Hepatocyte (in vitro differentiated cells): ENCODE measurements at regions not wholly inside any gene's neighbourhood (a gene's known extent, or its start where the extent isn't known, plus 50 kb on each side); places are given as distances from the start of the nearest gene placed in this dataset.

ENCODE experiments used
- DNase-seq: peaks from one replicate; pipeline ENCODE4 v3.0.0-alpha.2; 2016; ENCODE audit warnings: low spot score
- H2AFZ ChIP-seq: fragments of 200-600 bp; sonication (generic); 2 replicates; pipeline ENCODE4 v1.6.0; 2016; ENCODE audit warnings: antibody characterized with exemption, mild to moderate bottlenecking
- H3K27ac ChIP-seq: fragments of 200-600 bp; sonication (generic); 2 replicates; pipeline ENCODE4 v1.5.1; 2016; ENCODE audit warnings: mild to moderate bottlenecking
- H3K27me3 ChIP-seq: fragments of 200-600 bp; sonication (generic); 2 replicates; pipeline ENCODE4 v1.6.1; 2016
- H3K36me3 ChIP-seq: fragments of 200-600 bp; sonication (generic); replicated peaks from 2 replicates; pipeline ENCODE4 v1.5.1; 2016; ENCODE audit warnings: low read depth; ENCODE audit not compliant: insufficient read depth
- H3K4me1 ChIP-seq: fragments of 200-600 bp; sonication (generic); 2 replicates; pipeline ENCODE4 v1.5.1; 2016; ENCODE audit warnings: mild to moderate bottlenecking, moderate library complexity; ENCODE audit not compliant: insufficient read depth
- H3K4me2 ChIP-seq: fragments of 200-600 bp; sonication (generic); 2 replicates; pipeline ENCODE4 v1.6.0; 2016
- H3K4me3 ChIP-seq: fragments of 200-600 bp; sonication (generic); 2 replicates; pipeline ENCODE4 v1.5.1; 2016; ENCODE audit warnings: mild to moderate bottlenecking
- H3K79me2 ChIP-seq: fragments of 200-600 bp; sonication (generic); 2 replicates; pipeline ENCODE4 v1.6.0; 2017; ENCODE audit warnings: mild to moderate bottlenecking
- H3K9me2 ChIP-seq: fragments of 200-600 bp; sonication (generic); replicated peaks from 2 replicates; pipeline ENCODE4 v1.6.0; 2017; ENCODE audit warnings: mild to moderate bottlenecking; ENCODE audit not compliant: insufficient read depth
- H3K9me3 ChIP-seq: fragments of 200-600 bp; sonication (generic); 2 replicates; pipeline ENCODE4 v1.5.1; 2016; ENCODE audit warnings: low read depth, mild to moderate bottlenecking
- H4K20me1 ChIP-seq: fragments of 200-600 bp; sonication (generic); 2 replicates; pipeline ENCODE4 v1.6.0; 2016; ENCODE audit warnings: mild to moderate bottlenecking; ENCODE audit not compliant: insufficient read depth, poor library complexity, severe bottlenecking
- EZH2 ChIP-seq: fragments of 200-600 bp; sonication (generic); IDR thresholded peaks from 2 replicates; pipeline ENCODE4 v1.6.1; 2016; ENCODE audit warnings: antibody characterized with exemption, mild to moderate bottlenecking, borderline replicate concordance
- EZH2phosphoT487 ChIP-seq: fragments of 200-600 bp; sonication (generic); IDR thresholded peaks from one replicate; pipeline ENCODE4 v1.6.1; 2018; ENCODE audit warnings: antibody characterized with exemption, mild to moderate bottlenecking, low read depth, moderate library complexity; ENCODE audit not compliant: unreplicated experiment, severe bottlenecking
- WGBS: methylation state at CpG from one replicate; pipeline ENCODE4 v1.1.6; 2016; ENCODE audit warnings: low lambda C conversion rate; ENCODE audit errors: missing lambda C conversion rate; 5-methylcytosine and 5-hydroxymethylcytosine counted together
- TF ChIP-seq, protein P1 (sequence below): fragments of 200-600 bp; sonication (generic); IDR thresholded peaks from 2 replicates; pipeline ENCODE4 v1.5.1; 2016; ENCODE audit warnings: antibody characterized with exemption, mild to moderate bottlenecking; ENCODE audit not compliant: poor library complexity

DNA sequence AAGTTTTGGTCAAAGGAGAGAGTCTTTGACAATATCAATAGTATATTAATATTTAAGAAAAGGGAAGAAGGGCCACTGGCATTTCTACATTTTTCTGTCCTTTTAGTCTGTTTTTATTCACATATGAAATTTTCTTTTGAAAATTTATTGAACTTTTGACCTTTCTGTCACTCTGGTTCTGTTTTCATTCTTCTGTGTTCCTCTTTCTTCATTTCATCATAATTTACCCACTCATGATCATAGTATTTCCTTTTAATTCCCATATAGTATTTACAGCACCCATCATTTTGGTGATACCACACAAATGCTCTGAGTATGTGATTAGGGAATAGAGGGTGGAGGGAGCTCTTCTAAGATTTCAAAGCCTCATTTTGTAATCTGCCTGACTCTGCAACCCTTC lies 142.8 kb downstream of the GJA1 start:
- Histone ChIP-seq H3K4me3 (no peak overlapping the region), H3K27ac (no peak overlapping the region), H3K4me1 (peaks cover 2% of the 10 kb centered on the region), H3K36me3 (no peaks in the 10 kb centered on the region), H3K79me2 (no peaks in the 10 kb centered on the region), H3K4me2 (no peak overlapping the region), H3K9me2 (no peaks in the 10 kb centered on the region), H2AFZ (no peak overlapping the region), H4K20me1 (no peaks in the 10 kb centered on the region), H3K27me3 (no peaks in the 10 kb centered on the region), H3K9me3 (no peaks in the 10 kb centered on the region)
- no peak for TF ChIP-seq EZH2
- TF ChIP-seq, protein P1, sequence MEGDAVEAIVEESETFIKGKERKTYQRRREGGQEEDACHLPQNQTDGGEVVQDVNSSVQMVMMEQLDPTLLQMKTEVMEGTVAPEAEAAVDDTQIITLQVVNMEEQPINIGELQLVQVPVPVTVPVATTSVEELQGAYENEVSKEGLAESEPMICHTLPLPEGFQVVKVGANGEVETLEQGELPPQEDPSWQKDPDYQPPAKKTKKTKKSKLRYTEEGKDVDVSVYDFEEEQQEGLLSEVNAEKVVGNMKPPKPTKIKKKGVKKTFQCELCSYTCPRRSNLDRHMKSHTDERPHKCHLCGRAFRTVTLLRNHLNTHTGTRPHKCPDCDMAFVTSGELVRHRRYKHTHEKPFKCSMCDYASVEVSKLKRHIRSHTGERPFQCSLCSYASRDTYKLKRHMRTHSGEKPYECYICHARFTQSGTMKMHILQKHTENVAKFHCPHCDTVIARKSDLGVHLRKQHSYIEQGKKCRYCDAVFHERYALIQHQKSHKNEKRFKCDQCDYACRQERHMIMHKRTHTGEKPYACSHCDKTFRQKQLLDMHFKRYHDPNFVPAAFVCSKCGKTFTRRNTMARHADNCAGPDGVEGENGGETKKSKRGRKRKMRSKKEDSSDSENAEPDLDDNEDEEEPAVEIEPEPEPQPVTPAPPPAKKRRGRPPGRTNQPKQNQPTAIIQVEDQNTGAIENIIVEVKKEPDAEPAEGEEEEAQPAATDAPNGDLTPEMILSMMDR, result no peak
- DNase-seq, result no peak

DNA sequence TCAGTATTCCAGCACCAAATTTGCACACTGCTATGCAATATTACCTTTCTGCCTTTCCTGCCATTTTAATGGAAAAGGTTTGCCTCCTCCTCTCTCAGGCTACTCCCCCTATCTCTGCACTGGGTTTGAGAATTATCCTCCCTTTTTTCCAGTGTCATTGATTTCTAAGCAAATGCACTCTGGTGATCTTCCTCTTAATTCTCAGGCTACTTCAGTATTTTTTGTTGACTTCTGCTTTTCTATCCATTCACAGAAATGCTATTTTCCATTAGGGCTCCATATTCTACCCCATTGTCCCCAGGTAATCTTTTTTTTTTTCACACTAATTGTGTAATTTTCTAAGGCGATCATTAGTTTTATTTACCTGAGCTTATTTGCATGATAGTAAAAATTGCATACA lies 144.0 kb downstream of the GJA1 start:
- H3K79me2 ChIP-seq, result no peaks in the 10 kb centered on the region
- no peak overlapping the region for H2AFZ ChIP-seq
- TF ChIP-seq EZH2phosphoT487 (no peak), EZH2 (no peak)
- TF ChIP-seq, protein P1, result no peak
- H3K9me2 ChIP-seq, result no peaks in the 10 kb centered on the region
- no peak for DNase-seq
- no peak overlapping the region for H3K27ac ChIP-seq
- no peak overlapping the region for H3K4me2 ChIP-seq
- no peaks in the 10 kb centered on the region for H3K36me3 ChIP-seq
- H3K27me3 ChIP-seq, result no peaks in the 10 kb centered on the region
- no peaks in the 10 kb centered on the region for H4K20me1 ChIP-seq
- H3K9me3 ChIP-seq, result no peaks in the 10 kb centered on the region
- no peaks in the 10 kb centered on the region for H3K4me1 ChIP-seq
- WGBS, result 93% methylated on average over 1 of the region's 1 CpG
- H3K4me3 ChIP-seq, result no peak overlapping the region

DNA sequence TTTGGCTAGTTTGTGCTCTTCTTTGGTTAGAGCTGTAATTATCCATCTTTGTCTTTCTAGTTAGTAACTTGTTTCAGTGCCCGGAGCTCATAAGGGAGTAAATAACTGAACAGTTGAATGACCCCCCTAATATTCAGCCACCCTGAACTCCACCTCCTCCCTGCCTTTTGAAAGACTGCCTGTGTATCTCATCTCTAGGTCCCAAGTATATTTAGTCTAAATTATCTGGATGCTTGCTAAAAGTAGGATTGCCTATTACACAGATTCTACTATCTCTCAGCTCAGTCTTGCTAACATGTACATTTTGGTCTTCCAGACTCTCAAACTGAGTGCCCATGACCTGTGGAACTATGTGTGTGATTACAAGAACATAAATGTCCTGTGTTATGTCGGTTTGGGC lies 145.9 kb downstream of the GJA1 start:
- Histone ChIP-seq H3K4me2 (no peak overlapping the region), H3K4me1 (no peaks in the 10 kb centered on the region), H3K36me3 (no peaks in the 10 kb centered on the region), H3K9me3 (no peaks in the 10 kb centered on the region), H4K20me1 (no peaks in the 10 kb centered on the region), H3K4me3 (no peak overlapping the region), H3K79me2 (no peaks in the 10 kb centered on the region), H2AFZ (no peak overlapping the region), H3K9me2 (no peaks in the 10 kb centered on the region), H3K27me3 (no peaks in the 10 kb centered on the region), H3K27ac (no peak overlapping the region)
- no peak for TF ChIP-seq EZH2
- TF ChIP-seq, protein P1, result no peak
- no peak for TF ChIP-seq EZH2phosphoT487
- WGBS, result 86% methylated on average over 2 of the region's 2 CpGs
- DNase-seq, result no peak

DNA sequence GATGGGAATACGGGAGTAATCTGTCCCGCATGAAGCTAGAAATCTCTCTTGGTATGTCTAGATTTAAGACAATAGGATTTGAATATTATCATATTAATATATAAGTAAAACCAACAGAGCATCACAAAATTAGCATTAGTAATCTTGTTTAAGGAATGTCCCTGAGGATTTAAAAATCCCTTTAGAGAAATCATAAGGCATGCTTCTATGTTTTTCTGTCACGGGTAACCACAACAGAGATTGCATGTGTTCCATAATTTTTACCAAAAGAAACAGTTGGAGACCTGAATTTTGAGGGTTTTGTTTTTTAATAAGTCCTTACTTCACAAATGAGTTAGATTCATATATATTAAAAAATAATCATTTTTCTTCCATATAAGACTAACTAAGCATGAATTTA lies 146.8 kb downstream of the GJA1 start:
- Histone ChIP-seq H4K20me1 (no peaks in the 10 kb centered on the region), H3K79me2 (no peaks in the 10 kb centered on the region), H3K9me2 (no peaks in the 10 kb centered on the region), H3K27ac (no peak overlapping the region), H2AFZ (no peak overlapping the region), H3K36me3 (no peaks in the 10 kb centered on the region), H3K27me3 (no peaks in the 10 kb centered on the region), H3K4me2 (no peak overlapping the region), H3K4me1 (no peaks in the 10 kb centered on the region), H3K9me3 (no peaks in the 10 kb centered on the region), H3K4me3 (no peak overlapping the region)
- 96% methylated on average over 3 of the region's 3 CpGs for WGBS
- no peak for DNase-seq
- TF ChIP-seq EZH2phosphoT487, result no peak
- no peak for TF ChIP-seq EZH2
- TF ChIP-seq, protein P1, result no peak
